KMS-11 (cell line): ENCODE measurements at regions not wholly inside any gene's neighbourhood (a gene's known extent, or its start where the extent isn't known, plus 50 kb on each side); places are given as distances from the start of the nearest gene placed in this dataset.

ENCODE experiments used
- H2AFZ ChIP-seq: fragments of 200-600 bp; sonication (generic); 2 replicates; pipeline ENCODE4 v1.6.1; 2016; ENCODE audit warnings: antibody characterized with exemption, mixed run types, low read depth
- H3K27ac ChIP-seq: fragments of 200-600 bp; sonication (generic); 2 replicates; pipeline ENCODE4 v1.6.1; 2016; ENCODE audit warnings: mild to moderate bottlenecking, mixed run types
- H3K27me3 ChIP-seq: fragments of 200-600 bp; sonication (generic); 2 replicates; pipeline ENCODE4 v1.6.1; 2017; ENCODE audit warnings: mild to moderate bottlenecking, low read depth, mixed run types, moderate library complexity; ENCODE audit not compliant: insufficient read depth
- H3K36me3 ChIP-seq: fragments of 200-600 bp; sonication (generic); 2 replicates; pipeline ENCODE4 v1.6.1; 2017; ENCODE audit warnings: mild to moderate bottlenecking, mixed run types; ENCODE audit not compliant: insufficient read depth
- H3K4me1 ChIP-seq: fragments of 200-600 bp; sonication (generic); 2 replicates; pipeline ENCODE4 v1.6.1; 2016; ENCODE audit warnings: mild to moderate bottlenecking, low read depth, mixed run types; ENCODE audit not compliant: poor library complexity, severe bottlenecking
- H3K4me2 ChIP-seq: fragments of 200-600 bp; sonication (generic); 2 replicates; pipeline ENCODE4 v1.7.0; 2016; ENCODE audit warnings: mild to moderate bottlenecking, mixed run types
- H3K4me3 ChIP-seq: fragments of 200-600 bp; sonication (generic); IDR thresholded peaks from 2 replicates; pipeline ENCODE4 v1.6.1; 2017; ENCODE audit warnings: low read depth, low read length, mixed read lengths; ENCODE audit not compliant: insufficient read depth
- H3K79me2 ChIP-seq: fragments of 200-600 bp; sonication (generic); 2 replicates; pipeline ENCODE4 v1.6.1; 2016; ENCODE audit warnings: low read depth, mixed run types; ENCODE audit not compliant: insufficient read depth
- H3K9ac ChIP-seq: fragments of 200-600 bp; sonication (generic); 2 replicates; pipeline ENCODE4 v1.6.1; 2016; ENCODE audit warnings: mild to moderate bottlenecking, mixed run types
- H4K20me1 ChIP-seq: fragments of 200-600 bp; sonication (generic); 2 replicates; pipeline ENCODE4 v1.6.1; 2016; ENCODE audit warnings: mild to moderate bottlenecking, mixed run types; ENCODE audit not compliant: insufficient read depth
- TF ChIP-seq, protein P1 (sequence below): fragments of 200-600 bp; sonication (generic); conservative IDR thresholded peaks from 2 replicates; pipeline ENCODE4 v1.6.1; 2017; ENCODE audit warnings: low read depth, mild to moderate bottlenecking, antibody characterized with exemption, low read length, moderate library complexity, mixed read lengths

DNA sequence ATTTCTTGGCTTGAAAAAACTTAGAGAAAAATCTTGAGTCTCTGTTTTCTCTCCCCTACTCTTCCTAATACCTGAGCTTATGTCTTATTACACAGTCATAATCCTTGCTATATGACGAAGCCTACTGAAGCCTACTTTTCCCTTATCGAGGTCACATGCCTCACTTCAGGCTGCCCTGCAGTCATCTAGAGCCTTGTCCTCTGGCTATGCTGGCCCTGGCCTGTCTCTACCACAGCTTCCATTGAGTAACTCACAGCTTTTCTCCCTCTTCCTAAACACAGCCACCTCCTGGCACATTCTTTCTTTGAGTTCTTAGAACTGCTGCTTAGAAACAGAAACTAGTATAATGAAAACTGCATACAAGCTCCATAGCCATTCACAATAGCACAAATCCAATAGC is 1698.3 kb downstream of the STIM2 start:
- H3K27ac ChIP-seq, result no peak overlapping the region

DNA sequence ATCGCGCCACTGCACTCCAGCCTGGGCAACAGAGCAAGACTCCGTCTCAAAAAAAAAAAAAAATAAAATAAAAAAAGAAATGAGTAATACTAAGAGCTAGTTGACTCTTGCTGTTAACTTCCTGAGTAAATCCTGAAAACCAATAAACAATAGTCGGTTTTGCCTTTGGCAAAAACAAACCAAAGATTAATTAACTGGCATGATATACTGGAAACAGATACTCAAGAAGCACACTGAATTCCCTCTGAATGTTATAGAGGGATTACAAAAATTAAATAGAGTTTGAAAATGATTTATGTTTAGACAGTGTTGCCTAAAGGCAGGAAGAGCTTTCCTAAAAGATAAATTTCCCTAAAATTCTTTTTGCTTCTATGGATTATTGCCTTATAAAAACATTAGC is 1702.3 kb downstream of the STIM2 start:
- no peaks in the 10 kb centered on the region for H4K20me1 ChIP-seq
- no peak overlapping the region for H3K4me2 ChIP-seq
- no peaks in the 10 kb centered on the region for H3K27me3 ChIP-seq
- TF ChIP-seq, protein P1, sequence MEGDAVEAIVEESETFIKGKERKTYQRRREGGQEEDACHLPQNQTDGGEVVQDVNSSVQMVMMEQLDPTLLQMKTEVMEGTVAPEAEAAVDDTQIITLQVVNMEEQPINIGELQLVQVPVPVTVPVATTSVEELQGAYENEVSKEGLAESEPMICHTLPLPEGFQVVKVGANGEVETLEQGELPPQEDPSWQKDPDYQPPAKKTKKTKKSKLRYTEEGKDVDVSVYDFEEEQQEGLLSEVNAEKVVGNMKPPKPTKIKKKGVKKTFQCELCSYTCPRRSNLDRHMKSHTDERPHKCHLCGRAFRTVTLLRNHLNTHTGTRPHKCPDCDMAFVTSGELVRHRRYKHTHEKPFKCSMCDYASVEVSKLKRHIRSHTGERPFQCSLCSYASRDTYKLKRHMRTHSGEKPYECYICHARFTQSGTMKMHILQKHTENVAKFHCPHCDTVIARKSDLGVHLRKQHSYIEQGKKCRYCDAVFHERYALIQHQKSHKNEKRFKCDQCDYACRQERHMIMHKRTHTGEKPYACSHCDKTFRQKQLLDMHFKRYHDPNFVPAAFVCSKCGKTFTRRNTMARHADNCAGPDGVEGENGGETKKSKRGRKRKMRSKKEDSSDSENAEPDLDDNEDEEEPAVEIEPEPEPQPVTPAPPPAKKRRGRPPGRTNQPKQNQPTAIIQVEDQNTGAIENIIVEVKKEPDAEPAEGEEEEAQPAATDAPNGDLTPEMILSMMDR, result no peak
- H3K79me2 ChIP-seq, result no peaks in the 10 kb centered on the region
- no peak overlapping the region for H2AFZ ChIP-seq
- no peak overlapping the region for H3K27ac ChIP-seq
- no peak overlapping the region for H3K4me3 ChIP-seq
- H3K4me1 ChIP-seq, result no peaks in the 10 kb centered on the region
- no peaks in the 10 kb centered on the region for H3K36me3 ChIP-seq
- H3K9ac ChIP-seq, result no peak overlapping the region

More for the DNA sequence above, 1698.3 kb downstream of the STIM2 start:
- H4K20me1 ChIP-seq, result no peaks in the 10 kb centered on the region
- H3K9ac ChIP-seq, result no peak overlapping the region
- no peaks in the 10 kb centered on the region for H3K79me2 ChIP-seq
- no peaks in the 10 kb centered on the region for H3K36me3 ChIP-seq
- H3K4me1 ChIP-seq, result no peaks in the 10 kb centered on the region
- H3K27me3 ChIP-seq, result no peaks in the 10 kb centered on the region
- H2AFZ ChIP-seq, result no peak overlapping the region
- no peak overlapping the region for H3K4me2 ChIP-seq
- TF ChIP-seq, protein P1, result no peak
- H3K4me3 ChIP-seq, result no peak overlapping the region

DNA sequence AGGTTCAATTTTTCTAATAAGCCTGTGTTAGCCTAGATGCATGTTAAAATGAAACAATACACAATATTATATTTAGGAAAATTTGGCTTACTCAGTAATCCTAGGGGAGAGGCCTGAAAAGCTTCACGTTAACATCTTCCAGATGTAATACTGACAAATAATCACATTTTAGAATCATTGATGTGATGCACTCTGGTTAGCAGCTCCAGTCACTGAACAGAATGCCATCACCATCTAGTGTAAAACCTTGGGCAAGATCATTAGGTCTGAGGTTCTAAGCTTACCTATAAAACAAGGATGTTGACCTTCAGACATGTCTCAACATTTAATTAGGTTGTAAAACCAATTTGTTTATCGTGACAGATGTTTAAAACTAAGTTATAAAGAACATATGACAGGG is 1704.8 kb downstream of the STIM2 start:
- H3K79me2 ChIP-seq, result no peaks in the 10 kb centered on the region

DNA sequence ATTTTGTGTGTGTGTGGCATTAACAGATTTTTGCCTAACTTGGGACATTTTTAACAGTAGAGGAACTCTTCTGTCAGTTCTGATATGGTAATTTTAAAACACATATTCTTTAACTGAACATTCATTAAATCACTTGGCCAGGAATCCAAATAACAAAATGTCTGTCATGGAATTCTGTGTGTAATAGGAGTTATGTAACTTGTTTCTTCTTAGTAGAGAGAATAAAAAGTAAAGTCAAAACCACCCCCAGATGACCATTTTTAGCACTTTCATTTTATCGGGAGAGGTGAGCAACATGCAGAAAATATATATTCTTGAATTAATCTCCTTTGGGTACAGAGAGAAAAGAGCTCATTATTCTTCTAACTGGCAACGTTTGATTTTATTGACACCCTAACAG is 1740.3 kb downstream of the STIM2 start:
- Histone ChIP-seq H3K27me3 (no peaks in the 10 kb centered on the region), H3K27ac (no peak overlapping the region), H3K9ac (no peak overlapping the region), H3K4me1 (no peaks in the 10 kb centered on the region), H3K79me2 (no peaks in the 10 kb centered on the region), H3K4me3 (no peak overlapping the region), H3K4me2 (no peak overlapping the region), H2AFZ (no peak overlapping the region), H3K36me3 (no peaks in the 10 kb centered on the region), H4K20me1 (no peaks in the 10 kb centered on the region)
- TF ChIP-seq, protein P1, result no peak

More for the DNA sequence above, 1704.8 kb downstream of the STIM2 start:
- H4K20me1 ChIP-seq, result no peaks in the 10 kb centered on the region
- H2AFZ ChIP-seq, result no peak overlapping the region
- TF ChIP-seq, protein P1, result no peak
- no peak overlapping the region for H3K9ac ChIP-seq
- no peak overlapping the region for H3K27ac ChIP-seq
- H3K27me3 ChIP-seq, result no peaks in the 10 kb centered on the region
- H3K4me1 ChIP-seq, result no peaks in the 10 kb centered on the region
- no peak overlapping the region for H3K4me3 ChIP-seq
- H3K36me3 ChIP-seq, result no peaks in the 10 kb centered on the region
- H3K4me2 ChIP-seq, result no peak overlapping the region
